T-helper 1 cell (primary cell): ENCODE measurements at regions not wholly inside any gene's neighbourhood (a gene's known extent, or its start where the extent isn't known, plus 50 kb on each side); places are given as distances from the start of the nearest gene placed in this dataset.

Experiments
- DNase-seq, 5 donors: peaks; one replicate each; pipeline ENCODE4 v3.0.0-alpha.2; 2012 to 2020

GRCh38 chr16:64641343-64641742 is 480.5 kb downstream of the CDH11 start:
- no peak for DNase-seq

- no peak for DNase-seq
Measured at GRCh38 chr16:64638766-64639165, 483.1 kb downstream of the CDH11 start.

GRCh38 chr16:64629622-64630021 is 492.2 kb downstream of the CDH11 start:
- DNase-seq, result no peak

GRCh38 chr16:64627781-64628180 is 494.1 kb downstream of the CDH11 start:
- DNase-seq, result no peak

GRCh38 chr16:64627288-64627687 is 494.6 kb downstream of the CDH11 start:
- DNase-seq, result no peak

GRCh38 chr16:64626776-64627175 is 495.1 kb downstream of the CDH11 start:
- no peak for DNase-seq

- no peak for DNase-seq
Measured at GRCh38 chr16:64621616-64622015, 500.2 kb downstream of the CDH11 start.

GRCh38 chr16:64617836-64618476 is 503.9 kb downstream of the CDH11 start:
- DNase-seq, result no peak

- no peak for DNase-seq
Measured at GRCh38 chr16:64615630-64616280, 506.1 kb downstream of the CDH11 start.

- DNase-seq, result no peak
Measured at GRCh38 chr16:64596196-64596595, 525.7 kb downstream of the CDH11 start.

- DNase-seq, result no peak
Measured at GRCh38 chr16:64590513-64590912, 531.4 kb downstream of the CDH11 start.

- no peak for DNase-seq
Measured at GRCh38 chr16:64589836-64590235, 532.0 kb downstream of the CDH11 start.

GRCh38 chr16:64586781-64587180 is 535.1 kb downstream of the CDH11 start:
- DNase-seq, result no peak

- no peak for DNase-seq
Measured at GRCh38 chr16:64585367-64585766, 536.5 kb downstream of the CDH11 start.

- DNase-seq, result no peak
Measured at GRCh38 chr16:64580558-64580957, 541.3 kb downstream of the CDH11 start.

GRCh38 chr16:64579712-64580111 is 542.2 kb downstream of the CDH11 start:
- no peak for DNase-seq

- DNase-seq, result no peak
Measured at GRCh38 chr16:64545768-64546167, 576.1 kb downstream of the CDH11 start.

GRCh38 chr16:64544859-64545258 is 577.0 kb downstream of the CDH11 start:
- DNase-seq, result no peak

- no peak for DNase-seq
Measured at GRCh38 chr16:64543441-64543840, 578.4 kb downstream of the CDH11 start.

- no peak for DNase-seq
Measured at GRCh38 chr16:64543031-64543430, 578.8 kb downstream of the CDH11 start.

GRCh38 chr16:64542152-64542551 is 579.7 kb downstream of the CDH11 start:
- no peak for DNase-seq

GRCh38 chr16:64541621-64542020 is 580.2 kb downstream of the CDH11 start:
- DNase-seq, result no peak

- no peak for DNase-seq
Measured at GRCh38 chr16:64540434-64540833, 581.4 kb downstream of the CDH11 start.

GRCh38 chr16:64539811-64540371 is 582.0 kb downstream of the CDH11 start:
- DNase-seq, result no peak
